NCI-H1417 (cell line): ENCODE measurements at regions not wholly inside any gene's neighbourhood (a gene's known extent, or its start where the extent isn't known, plus 50 kb on each side); places are given as distances from the start of the nearest gene placed in this dataset.

Experiments used
- DNase-seq, 3 experiments: peaks; one replicate each; lab custom pipeline; 2025; lab: John Stamatoyannopoulos, UW

DNA sequence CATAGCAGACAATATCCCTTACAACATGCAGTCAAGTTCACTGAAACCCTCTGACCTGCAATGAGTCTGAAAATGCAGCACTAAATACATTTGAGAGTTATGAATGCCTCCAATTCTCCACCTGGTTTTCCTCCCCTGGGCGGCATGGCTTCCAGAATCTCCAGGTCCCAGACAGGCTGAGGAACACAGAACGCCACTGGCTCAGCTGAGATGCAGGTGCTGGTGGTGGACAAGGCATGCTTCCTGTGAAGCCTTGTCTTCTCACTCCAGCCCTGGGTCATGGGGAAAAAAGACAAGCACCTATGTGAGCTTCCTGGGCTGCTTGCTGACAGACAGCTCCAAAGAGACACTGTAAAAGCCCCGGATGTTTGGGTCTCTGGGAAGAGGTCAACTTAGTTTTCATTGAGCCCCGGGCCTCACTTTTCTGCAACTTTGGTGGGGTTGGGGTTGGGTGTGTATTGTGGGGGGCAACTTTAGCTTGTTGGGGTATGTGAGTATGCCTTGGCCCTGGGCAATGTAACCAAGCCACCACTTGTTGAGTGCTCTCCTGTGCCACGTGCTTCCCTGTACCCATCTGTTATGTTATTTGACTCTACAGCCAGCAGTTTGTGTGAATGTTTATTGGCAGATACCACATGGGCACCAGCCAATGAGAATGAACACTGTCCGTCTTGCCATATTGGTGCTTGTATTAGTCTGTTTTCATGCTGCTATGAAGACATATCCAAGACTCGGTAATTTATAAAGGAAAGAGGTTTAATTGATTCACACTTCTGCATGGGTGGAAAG is 127.8 kb downstream of the EMX2 start:
- no peak for DNase-seq

DNA sequence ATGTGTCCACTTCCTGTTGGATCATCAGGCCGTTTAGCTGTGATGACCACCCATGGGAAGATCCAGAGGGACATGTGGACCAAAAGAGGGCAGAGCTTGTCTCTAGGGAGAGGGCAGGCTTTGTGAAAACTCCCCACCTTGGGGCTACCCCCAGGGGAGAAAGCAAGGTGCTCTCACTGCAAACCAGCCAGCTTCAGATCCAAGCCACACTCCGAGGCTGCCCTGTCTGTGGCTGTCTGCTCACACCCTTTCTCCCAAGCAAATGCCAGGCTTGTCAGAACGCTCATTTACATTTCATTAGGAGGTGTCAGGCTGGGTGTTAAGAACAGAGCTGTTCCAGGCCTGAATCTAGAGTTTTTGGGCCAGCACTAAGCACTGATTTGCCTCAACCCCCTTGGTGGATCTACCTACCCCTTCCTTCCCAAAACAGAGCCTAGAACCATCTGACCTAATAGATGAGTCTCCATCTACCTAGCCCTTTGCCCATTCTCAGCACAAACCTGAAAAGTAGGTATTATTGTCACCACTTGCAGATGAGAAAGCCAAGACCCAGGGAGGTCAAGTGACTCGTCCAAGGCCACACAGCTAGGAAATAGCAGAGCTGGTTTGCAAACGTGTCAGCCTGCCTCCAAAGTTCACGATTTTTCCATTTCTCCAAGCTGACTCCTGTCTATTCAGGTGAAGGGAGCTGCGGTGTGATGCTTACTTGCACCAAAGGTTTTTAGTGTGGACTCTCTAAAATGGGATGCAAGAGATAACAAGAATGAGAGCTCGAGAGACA is 130.9 kb downstream of the EMX2 start:
- DNase-seq, result no peak

DNA sequence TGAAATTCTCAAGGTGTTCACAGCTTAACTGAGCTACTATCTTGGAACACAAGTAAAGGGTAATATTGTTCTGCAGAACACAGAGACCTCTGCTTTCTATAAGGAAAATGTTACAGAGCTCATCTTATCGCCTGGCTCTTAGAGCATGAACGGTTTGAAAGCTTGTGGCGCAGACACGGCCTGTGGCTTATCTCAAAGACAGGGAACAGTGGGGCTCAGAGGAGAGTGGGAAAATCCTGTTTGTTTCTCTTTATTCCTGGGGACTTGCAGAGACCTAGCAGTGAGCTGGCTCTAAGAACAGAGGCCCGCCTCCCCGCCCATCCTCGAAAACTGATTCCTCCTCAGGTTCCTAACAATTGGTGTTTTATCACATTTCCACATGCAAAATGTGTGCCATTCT is 131.7 kb downstream of the EMX2 start:
- DNase-seq, result no peak

DNA sequence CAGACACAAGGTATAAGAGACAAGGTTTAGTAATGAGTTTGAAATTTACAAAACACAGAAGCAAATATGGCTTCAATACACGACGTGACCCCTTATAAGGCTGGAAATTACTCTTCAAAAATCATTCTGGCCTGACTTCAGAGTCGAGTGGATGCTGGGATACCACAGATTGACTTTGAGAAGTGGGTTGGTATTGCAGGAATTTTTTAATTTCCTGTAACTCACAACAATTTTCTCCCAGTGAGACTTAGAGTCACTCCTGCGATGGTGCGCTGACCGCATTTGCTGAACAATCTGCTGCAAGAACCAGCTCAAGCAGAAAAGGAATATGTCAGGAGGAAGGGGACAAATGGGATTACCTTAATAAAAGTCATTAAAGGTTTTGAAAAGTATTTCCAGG is 132.1 kb downstream of the EMX2 start:
- no peak for DNase-seq

DNA sequence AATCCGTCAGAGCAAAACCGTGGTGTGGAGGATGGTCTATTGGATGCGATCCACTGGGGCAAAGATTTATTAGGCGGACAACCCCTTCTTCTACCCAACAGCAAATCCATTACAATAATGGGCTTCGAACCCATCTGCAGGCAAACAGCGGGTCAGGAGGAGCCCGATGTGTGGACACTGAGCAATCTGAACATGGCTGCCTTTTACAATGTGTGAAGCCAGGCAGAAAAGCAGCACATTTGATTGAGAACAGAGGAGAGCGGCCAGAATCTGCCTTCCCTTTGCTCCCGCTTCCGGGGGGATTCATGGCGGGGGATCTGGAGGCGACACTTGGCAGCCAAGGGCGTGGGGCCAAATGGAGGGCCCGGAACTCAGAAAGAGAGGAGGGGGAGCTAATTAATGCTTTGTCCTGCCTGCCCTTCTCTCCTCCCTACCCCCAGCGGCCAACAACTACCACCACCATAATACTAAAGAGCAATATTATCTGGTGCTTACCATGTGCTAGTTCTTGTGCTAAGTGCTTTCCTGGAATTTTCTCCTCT is 133.0 kb downstream of the EMX2 start:
- no peak for DNase-seq

GRCh38 chr10:117677239-117677638 is 134.7 kb downstream of the EMX2 start:
- no peak for DNase-seq

- DNase-seq, result no peak
These were observed 135.4 kb downstream of the EMX2 start for GRCh38 chr10:117677890-117678500.

- no peak for DNase-seq
These were observed 138.1 kb downstream of the EMX2 start for GRCh38 chr10:117680601-117681000.

- no peak for DNase-seq
These were observed 138.6 kb downstream of the EMX2 start for GRCh38 chr10:117681104-117681503.

GRCh38 chr10:117684046-117684610 is 141.6 kb downstream of the EMX2 start:
- no peak for DNase-seq

GRCh38 chr10:117684672-117685211 is 142.2 kb downstream of the EMX2 start:
- peak in 1 of 3 experiments; percentile 8 for DNase-seq

- no peak for DNase-seq
These were observed 142.9 kb downstream of the EMX2 start for GRCh38 chr10:117685431-117685830.

DNA sequence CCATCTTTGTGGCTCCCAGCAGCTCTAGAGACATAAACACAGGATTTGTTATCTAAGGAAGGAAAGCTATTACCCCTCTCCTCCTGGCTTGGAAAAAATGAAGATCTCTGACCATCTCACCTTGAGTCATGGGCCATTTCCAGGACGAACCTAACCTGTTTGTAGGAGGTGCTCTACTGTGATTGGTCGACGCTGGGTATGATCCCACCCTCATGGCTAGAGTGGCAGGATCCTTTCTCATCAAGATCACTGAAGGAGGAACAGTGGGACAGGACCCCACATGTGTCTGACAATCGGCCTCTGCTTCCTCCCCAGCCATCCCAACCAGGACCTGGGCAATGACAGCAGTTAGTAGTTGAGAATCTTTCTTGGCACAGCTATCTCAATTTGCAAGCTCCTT is 144.1 kb downstream of the EMX2 start:
- DNase-seq, result no peak

DNA sequence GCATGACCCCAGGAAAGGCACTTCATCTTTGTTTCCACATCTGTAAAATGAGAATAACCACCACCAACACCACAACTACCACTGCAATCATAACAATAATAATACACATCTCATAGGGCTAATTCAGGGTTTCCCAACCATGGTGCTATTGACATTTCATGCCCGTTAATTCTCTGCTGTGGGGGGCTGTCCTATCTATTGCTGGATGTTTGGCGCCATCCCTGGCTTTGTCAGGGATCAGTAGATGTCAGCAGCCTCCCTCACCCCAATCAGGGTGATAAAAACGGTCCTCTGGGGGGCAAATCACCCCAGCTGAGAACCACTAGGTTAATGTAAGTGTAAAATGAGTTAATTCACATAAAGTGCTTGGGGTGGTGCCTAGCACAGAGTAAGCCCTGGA is 145.8 kb downstream of the EMX2 start:
- DNase-seq, result no peak

DNA sequence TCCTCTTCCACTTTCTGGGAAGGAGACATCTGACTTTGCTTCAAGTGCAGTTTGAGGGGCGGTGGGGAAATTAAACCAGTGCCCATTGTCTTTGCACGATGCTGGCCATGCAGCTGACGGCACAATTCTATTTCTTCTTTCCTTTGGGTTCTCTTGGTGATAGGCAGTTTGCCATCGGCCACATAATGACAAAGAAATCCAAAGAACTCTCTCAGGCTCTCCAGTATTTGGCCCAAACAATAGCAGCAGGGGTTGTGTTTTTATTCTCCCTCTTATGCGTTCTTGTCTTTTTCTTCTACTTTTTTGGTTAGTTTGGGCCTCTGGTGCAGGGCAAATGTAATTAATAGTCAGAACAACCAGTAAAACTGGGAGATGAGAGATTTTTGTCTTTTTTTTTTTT is 147.0 kb downstream of the EMX2 start:
- no peak for DNase-seq

GRCh38 chr10:117690359-117690758 is 147.8 kb downstream of the EMX2 start:
- no peak for DNase-seq

DNA sequence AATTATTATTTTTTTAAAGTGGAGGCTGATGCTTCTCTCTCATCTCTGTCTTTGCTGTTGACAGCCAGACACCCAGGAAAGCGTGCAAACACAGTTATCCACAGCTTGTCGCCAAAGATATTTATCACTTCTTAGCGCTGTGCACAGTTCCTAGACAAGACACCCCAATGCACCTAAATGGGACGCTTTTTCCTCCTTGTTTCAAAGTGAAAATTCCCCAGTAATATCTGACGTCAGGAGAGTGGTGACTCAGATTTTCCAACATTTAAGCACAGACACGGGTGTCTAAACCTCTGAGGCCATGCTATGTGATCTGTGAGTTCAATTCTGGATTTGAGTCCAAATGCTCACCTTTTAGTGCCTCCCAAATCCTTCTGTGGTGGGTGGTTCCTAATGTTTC is 151.6 kb downstream of the EMX2 start:
- DNase-seq, result no peak

DNA sequence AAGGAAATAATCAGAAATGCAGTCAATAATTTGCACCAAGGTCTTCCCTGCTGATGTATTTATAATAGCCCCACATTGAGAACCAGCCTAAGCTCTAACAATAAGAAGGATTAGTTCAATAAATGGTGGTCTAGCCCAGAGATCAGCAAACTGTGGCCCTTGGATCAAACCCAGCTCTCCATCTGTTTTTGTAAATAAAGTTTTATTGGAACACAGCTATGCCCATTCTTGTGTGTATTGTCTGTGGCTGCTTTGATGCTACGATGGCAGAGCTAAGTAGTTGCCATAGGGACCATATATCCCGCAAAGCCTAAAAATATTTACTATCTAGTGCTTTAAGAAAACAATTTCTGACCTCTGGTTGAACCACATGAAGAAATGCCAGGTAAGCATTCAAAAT is 154.9 kb downstream of the EMX2 start:
- DNase-seq, result no peak

DNA sequence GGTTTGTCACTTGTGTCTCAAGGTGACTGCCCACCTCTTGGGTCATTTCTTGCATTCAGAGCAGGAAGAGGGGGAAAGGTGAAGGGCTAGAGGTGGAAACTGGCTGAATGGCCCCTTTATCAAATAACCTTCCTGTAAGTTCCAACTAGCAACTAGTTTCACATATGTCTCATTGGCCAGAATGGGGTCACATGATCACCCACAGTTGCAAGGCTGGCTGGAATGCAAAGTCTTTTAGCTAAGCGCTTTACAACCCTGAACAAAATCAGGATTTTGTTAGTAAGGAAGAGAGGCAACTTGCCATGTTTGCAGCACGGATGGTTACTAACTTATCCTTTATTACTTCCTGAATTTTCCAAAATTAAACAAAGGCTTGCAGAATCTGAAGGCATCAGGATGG is 156.3 kb downstream of the EMX2 start:
- DNase-seq, result no peak

DNA sequence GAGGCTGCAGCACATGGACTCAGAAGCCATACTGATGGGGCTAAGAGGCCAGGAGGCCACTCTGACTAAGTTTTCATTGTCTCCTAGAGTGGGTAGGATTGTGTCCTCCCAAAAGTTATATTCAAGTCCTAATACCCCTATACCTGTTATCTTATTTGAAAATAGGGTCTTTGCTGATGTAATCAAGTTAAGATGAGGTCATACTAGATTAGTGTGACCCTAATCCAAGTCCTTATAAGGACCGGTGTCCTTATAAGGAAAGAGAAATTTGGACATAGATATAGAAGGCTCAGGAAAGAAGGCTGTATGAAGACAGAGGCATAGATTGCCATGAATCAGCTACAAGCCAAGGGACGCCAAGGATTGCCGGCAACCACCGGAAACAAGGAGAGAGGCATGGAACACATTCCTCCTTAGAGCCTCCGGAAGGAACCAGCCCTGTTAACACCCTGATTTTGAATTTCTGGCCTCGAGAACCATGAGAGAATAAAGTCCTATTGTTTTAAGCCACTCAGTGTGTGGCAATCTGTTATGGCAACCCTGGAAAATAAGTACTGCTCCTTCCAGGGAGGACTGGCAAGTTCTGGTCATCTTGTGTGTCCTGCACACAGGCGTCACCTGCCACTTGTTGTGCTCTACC is 157.0 kb downstream of the EMX2 start:
- no peak for DNase-seq

GRCh38 chr10:117710181-117710798 is 167.7 kb downstream of the EMX2 start:
- no peak for DNase-seq
